Retinal pigment epithelial cell (primary cell): ENCODE measurements at regions not wholly inside any gene's neighbourhood (a gene's known extent, or its start where the extent isn't known, plus 50 kb on each side); places are given as distances from the start of the nearest gene placed in this dataset.
"Not testable (repeated sequence)": the region's sequence is repeated elsewhere in the genome, so short reads cannot be mapped to it uniquely, and the experiment has no call there.

Source experiments
- DNase-seq: peaks from one replicate; pipeline ENCODE4 v3.0.0-alpha.2; 2010; ENCODE audit warnings: low read depth
- H3K4me3 ChIP-seq: 2 replicates; pipeline ENCODE4 v1.5.1; 2011; ENCODE audit warnings: mild to moderate bottlenecking, low read length, control low read depth, moderate library complexity
- CTCF ChIP-seq: conservative IDR thresholded peaks from 2 replicates; pipeline ENCODE4 v1.5.1; 2011; ENCODE audit warnings: low read depth, low read length, control low read depth, inconsistent platforms

GRCh38 chr2:208722731-208723130, 316.1 kb downstream of the PTH2R start:
- no peak for TF ChIP-seq CTCF
- no peak overlapping the region for H3K4me3 ChIP-seq
- no peak for DNase-seq

- no peak for DNase-seq
- H3K4me3 ChIP-seq, result no peak overlapping the region
- TF ChIP-seq CTCF, result no peak
These were observed 318.7 kb downstream of the PTH2R start for GRCh38 chr2:208725280-208725679.

- H3K4me3 ChIP-seq, result no peak overlapping the region
- TF ChIP-seq CTCF, result no peak
- no peak for DNase-seq
These were observed 319.6 kb downstream of the PTH2R start for GRCh38 chr2:208726242-208726641.

- H3K4me3 ChIP-seq, DNase-seq: not testable (repeated sequence)
These were observed 345.2 kb downstream of the PTH2R start for GRCh38 chr2:208751663-208752415.

- no peak for DNase-seq
- no peak for TF ChIP-seq CTCF
- H3K4me3 ChIP-seq, result no peak overlapping the region
These were observed 350.8 kb downstream of the PTH2R start for GRCh38 chr2:208757364-208757763.

GRCh38 chr2:208773074-208773473, 366.5 kb downstream of the PTH2R start:
- not testable (repeated sequence) for H3K4me3 ChIP-seq, DNase-seq

GRCh38 chr2:208781166-208781565, 374.6 kb downstream of the PTH2R start:
- no peak for DNase-seq
- no peak for TF ChIP-seq CTCF

GRCh38 chr2:208782097-208782496, 375.5 kb downstream of the PTH2R start:
- TF ChIP-seq CTCF, result no peak
- no peak for DNase-seq
- no peak overlapping the region for H3K4me3 ChIP-seq

More at GRCh38 chr2:208781166-208781565, 374.6 kb downstream of the PTH2R start:
- H3K4me3 ChIP-seq, result no peak overlapping the region
